HUES48 (cell line): ENCODE measurements at regions not wholly inside any gene's neighbourhood (a gene's known extent, or its start where the extent isn't known, plus 50 kb on each side); places are given as distances from the start of the nearest gene placed in this dataset.

Experiments used
- H3K27ac ChIP-seq: one replicate; pipeline ENCODE4 v1.7.0; 2013; ENCODE audit warnings: low read depth, low read length, inconsistent platforms
- H3K27me3 ChIP-seq: 2 replicates; pipeline ENCODE4 v1.6.1; 2013; ENCODE audit warnings: mild to moderate bottlenecking, low read length; ENCODE audit not compliant: control insufficient read depth, insufficient read depth
- H3K36me3 ChIP-seq: 2 replicates; pipeline ENCODE4 v1.6.1; 2013; ENCODE audit warnings: low read length; ENCODE audit not compliant: control insufficient read depth, insufficient read depth
- H3K4me1 ChIP-seq: 2 replicates; pipeline ENCODE4 v1.6.1; 2013; ENCODE audit warnings: mild to moderate bottlenecking, low read length; ENCODE audit not compliant: control insufficient read depth, insufficient read depth
- H3K4me3 ChIP-seq: 2 replicates; pipeline ENCODE4 v1.5.1; 2013; ENCODE audit warnings: mild to moderate bottlenecking, low read depth, low read length
- H3K9ac ChIP-seq: 2 replicates; pipeline ENCODE4 v1.6.1; 2013; ENCODE audit warnings: mild to moderate bottlenecking, low read depth, low read length, moderate library complexity
- H3K9me3 ChIP-seq: 2 replicates; pipeline ENCODE4 v1.6.1; 2013; ENCODE audit warnings: low read length; ENCODE audit not compliant: control insufficient read depth, insufficient read depth

GRCh38 chr1:61580417-61580816, 144.5 kb downstream of the TM2D1 start:
- Histone ChIP-seq H3K4me1 (peaks cover 3% of the 10 kb centered on the region; the same call in 1 of the 2 replicates), H3K9ac (no peak overlapping the region), H3K27me3 (no peaks in the 10 kb centered on the region), H3K36me3 (no peaks in the 10 kb centered on the region), H3K9me3 (peaks cover 14% of the 10 kb centered on the region; the same call in 1 of the 2 replicates), H3K4me3 (no peak overlapping the region), H3K27ac (no peak overlapping the region)

DNA sequence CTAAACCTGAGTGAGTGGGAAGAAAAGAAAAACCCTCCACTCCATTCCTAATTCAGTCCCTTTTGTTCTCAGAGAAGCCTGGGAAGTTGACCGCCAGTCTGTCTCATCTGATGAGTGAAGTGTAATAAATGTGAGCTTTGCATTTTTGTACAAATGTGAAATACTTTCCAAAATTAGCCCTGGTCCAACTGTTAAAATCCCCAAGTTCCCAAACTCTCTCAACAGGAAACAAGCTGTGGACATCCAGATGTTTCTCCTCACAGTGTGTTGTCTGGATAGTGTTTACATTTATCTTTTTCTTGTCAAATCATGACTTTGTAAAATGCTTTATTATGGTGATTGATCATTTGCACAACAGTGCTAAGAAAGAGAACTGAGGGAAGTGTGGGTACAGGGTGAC, 145.1 kb downstream of the TM2D1 start:
- no peak overlapping the region for H3K27ac ChIP-seq
- H3K36me3 ChIP-seq, result no peaks in the 10 kb centered on the region
- H3K27me3 ChIP-seq, result no peaks in the 10 kb centered on the region
- no peak overlapping the region for H3K9ac ChIP-seq
- no peaks in the 10 kb centered on the region for H3K4me1 ChIP-seq
- H3K9me3 ChIP-seq, result peaks cover 14% of the 10 kb centered on the region; the same call in 1 of the 2 replicates
- no peak overlapping the region for H3K4me3 ChIP-seq

- no peaks in the 10 kb centered on the region for H3K27me3 ChIP-seq
- no peaks in the 10 kb centered on the region for H3K9me3 ChIP-seq
- no peaks in the 10 kb centered on the region for H3K36me3 ChIP-seq
- no peaks in the 10 kb centered on the region for H3K4me1 ChIP-seq
- H3K27ac ChIP-seq, result no peak overlapping the region
- H3K9ac ChIP-seq, result no peak overlapping the region
- H3K4me3 ChIP-seq, result no peak overlapping the region
These were observed 152.9 kb downstream of the TM2D1 start for GRCh38 chr1:61572046-61572445.

- Histone ChIP-seq H3K4me3 (no peak overlapping the region), H3K27me3 (no peaks in the 10 kb centered on the region), H3K36me3 (no peaks in the 10 kb centered on the region), H3K9me3 (peaks cover 14% of the 10 kb centered on the region), H3K9ac (no peak overlapping the region), H3K4me1 (no peaks in the 10 kb centered on the region), H3K27ac (no peak overlapping the region)
These were observed 154.8 kb downstream of the TM2D1 start for GRCh38 chr1:61570191-61570590.

DNA sequence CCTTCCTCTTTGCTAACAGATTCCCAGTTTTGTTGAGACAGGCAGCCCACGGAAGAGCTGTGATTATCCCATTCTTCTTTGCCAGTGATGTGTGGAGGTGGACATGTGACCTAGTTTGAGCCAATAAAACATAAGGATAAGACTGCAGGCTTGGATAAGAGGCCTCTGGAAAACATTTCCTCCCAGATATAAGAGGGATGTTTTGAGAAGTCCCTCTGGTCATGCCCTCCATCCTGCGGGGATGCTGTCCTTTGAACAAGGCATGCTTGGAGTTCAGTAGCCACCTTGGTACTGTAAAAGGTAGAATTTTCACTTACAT, 155.7 kb downstream of the TM2D1 start:
- no peak overlapping the region for H3K4me3 ChIP-seq
- no peaks in the 10 kb centered on the region for H3K36me3 ChIP-seq
- H3K9me3 ChIP-seq, result peaks cover 15% of the 10 kb centered on the region
- no peak overlapping the region for H3K9ac ChIP-seq
- H3K27me3 ChIP-seq, result no peaks in the 10 kb centered on the region
- H3K4me1 ChIP-seq, result no peaks in the 10 kb centered on the region
- H3K27ac ChIP-seq, result no peak overlapping the region

DNA sequence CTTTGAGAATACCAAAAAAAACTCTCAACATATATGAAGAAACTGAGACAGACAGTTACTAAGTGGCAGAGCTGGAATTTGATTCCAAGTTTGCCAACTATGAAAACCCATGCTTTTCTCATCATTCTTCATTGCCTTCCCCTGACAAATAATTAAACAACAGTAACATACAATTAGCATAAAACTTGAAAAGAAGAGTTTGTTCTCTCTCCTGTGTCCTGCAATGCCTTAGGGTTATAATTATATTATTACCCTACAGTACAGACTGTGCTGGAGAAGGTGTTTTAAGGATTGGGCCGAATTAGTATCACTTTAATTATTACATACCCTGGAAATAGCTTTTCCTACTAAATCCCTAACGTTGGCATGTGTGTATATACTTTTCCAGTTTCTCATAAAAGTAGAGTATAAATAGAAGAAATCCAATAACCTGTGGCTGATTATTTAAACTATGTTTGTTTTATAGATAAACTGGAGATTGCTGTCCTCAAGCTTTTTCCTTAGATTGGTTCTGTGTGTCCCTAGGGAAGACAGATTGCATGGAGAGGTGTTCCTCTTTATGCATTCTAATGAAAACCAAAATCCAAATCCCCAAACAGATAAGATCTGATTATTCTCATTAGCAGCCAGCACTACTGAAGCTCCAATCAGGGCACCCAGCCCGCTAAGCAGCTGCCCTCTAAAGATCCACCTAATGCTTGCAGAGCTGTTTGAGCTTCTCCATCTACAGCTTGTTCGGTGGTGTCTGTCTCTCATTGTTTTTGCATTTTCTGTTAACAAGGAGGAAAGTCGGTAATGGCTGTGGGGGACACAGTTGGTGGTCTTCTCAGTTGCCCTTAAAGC, 156.3 kb downstream of the TM2D1 start:
- H3K36me3 ChIP-seq, result no peaks in the 10 kb centered on the region
- H3K4me1 ChIP-seq, result no peaks in the 10 kb centered on the region
- H3K9ac ChIP-seq, result no peak overlapping the region
- peaks cover 15% of the 10 kb centered on the region for H3K9me3 ChIP-seq
- H3K27ac ChIP-seq, result no peak overlapping the region
- H3K4me3 ChIP-seq, result no peak overlapping the region
- no peaks in the 10 kb centered on the region for H3K27me3 ChIP-seq

GRCh38 chr1:61566177-61566576, 158.8 kb downstream of the TM2D1 start:
- Histone ChIP-seq H3K9ac (no peak overlapping the region), H3K27ac (no peak overlapping the region), H3K4me1 (no peaks in the 10 kb centered on the region), H3K9me3 (peaks cover 15% of the 10 kb centered on the region), H3K36me3 (no peaks in the 10 kb centered on the region), H3K4me3 (no peak overlapping the region), H3K27me3 (no peaks in the 10 kb centered on the region)

DNA sequence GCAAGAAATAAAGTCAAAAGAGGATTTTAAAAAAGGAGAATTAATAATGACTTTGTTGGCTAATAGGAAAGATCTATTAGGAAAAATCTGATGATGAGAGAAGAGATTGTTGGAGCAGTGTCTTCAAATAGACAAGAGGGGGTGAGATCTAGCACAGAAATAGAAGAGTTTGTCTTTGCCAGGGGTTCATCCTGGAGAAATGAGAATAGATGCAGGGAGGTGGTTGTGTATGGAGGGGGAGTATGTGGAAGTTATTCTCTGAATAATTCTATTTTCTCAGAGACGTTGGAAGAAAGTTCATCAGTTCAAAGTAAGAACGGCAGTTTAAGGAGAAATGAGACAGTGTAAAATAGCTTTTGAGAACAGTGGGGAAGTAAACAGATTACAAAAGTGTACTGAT, 161.3 kb downstream of the TM2D1 start:
- Histone ChIP-seq H3K27me3 (no peaks in the 10 kb centered on the region), H3K27ac (no peak overlapping the region), H3K9ac (no peak overlapping the region), H3K9me3 (peaks cover 15% of the 10 kb centered on the region), H3K36me3 (no peaks in the 10 kb centered on the region), H3K4me1 (no peaks in the 10 kb centered on the region), H3K4me3 (no peak overlapping the region)

- Histone ChIP-seq H3K4me1 (no peaks in the 10 kb centered on the region), H3K4me3 (no peak overlapping the region), H3K36me3 (no peaks in the 10 kb centered on the region), H3K27ac (no peak overlapping the region), H3K27me3 (no peaks in the 10 kb centered on the region), H3K9ac (no peak overlapping the region), H3K9me3 (peaks cover 15% of the 10 kb centered on the region)
These were observed 163.3 kb downstream of the TM2D1 start for GRCh38 chr1:61561666-61562065.

GRCh38 chr1:61560385-61560784, 164.6 kb downstream of the TM2D1 start:
- H3K27ac ChIP-seq, result no peak overlapping the region
- H3K9ac ChIP-seq, result no peak overlapping the region
- H3K4me1 ChIP-seq, result no peaks in the 10 kb centered on the region
- peaks cover 11% of the 10 kb centered on the region; the same call in 1 of the 2 replicates for H3K9me3 ChIP-seq
- H3K36me3 ChIP-seq, result no peaks in the 10 kb centered on the region
- H3K4me3 ChIP-seq, result no peak overlapping the region
- no peaks in the 10 kb centered on the region for H3K27me3 ChIP-seq

DNA sequence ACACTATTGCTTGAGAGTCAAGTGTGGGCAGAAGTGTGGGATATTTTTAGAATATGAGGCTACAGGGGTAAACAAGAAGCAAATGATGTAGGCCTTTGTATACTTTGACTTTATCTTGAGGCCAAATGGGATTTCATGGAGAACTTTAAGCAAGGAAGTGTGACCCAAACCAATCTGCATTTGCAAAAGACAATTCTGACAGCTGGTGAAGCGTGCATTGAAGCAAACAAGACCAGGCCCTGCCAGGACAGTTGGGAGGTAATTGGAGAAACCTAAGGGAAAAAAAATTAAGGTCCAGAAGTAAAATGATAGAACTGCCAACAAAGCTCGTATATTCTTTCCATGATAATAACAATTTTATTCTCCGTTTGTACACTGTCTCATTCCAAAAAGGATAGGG, 168.3 kb downstream of the TM2D1 start:
- H3K4me1 ChIP-seq, result no peaks in the 10 kb centered on the region
- H3K36me3 ChIP-seq, result no peaks in the 10 kb centered on the region
- H3K27ac ChIP-seq, result no peak overlapping the region
- H3K9ac ChIP-seq, result no peak overlapping the region
- H3K4me3 ChIP-seq, result no peak overlapping the region
- H3K27me3 ChIP-seq, result no peaks in the 10 kb centered on the region
- peaks cover 8% of the 10 kb centered on the region; the same call in 1 of the 2 replicates for H3K9me3 ChIP-seq
